Vagina (tissue), 2 donors: ENCODE measurements at regions not wholly inside any gene's neighbourhood (a gene's known extent, or its start where the extent isn't known, plus 50 kb on each side); places are given as distances from the start of the nearest gene placed in this dataset.
"Not testable (repeated sequence)": the region's sequence is repeated elsewhere in the genome, so short reads cannot be mapped to it uniquely, and the experiment has no call there.

ENCODE experiments used
- DNase-seq, 2 donors: peaks; one replicate each; pipeline ENCODE4 v3.0.0-alpha.2; 2017; ENCODE audit errors: extremely low spot score in 2 of 2
- H3K27ac ChIP-seq: fragments of 200-600 bp; sonication (generic); one replicate; pipeline ENCODE4 v1.5.1; 2019
- H3K27me3 ChIP-seq: fragments of 200-600 bp; sonication (generic); one replicate; pipeline ENCODE4 v1.5.1; 2019
- H3K36me3 ChIP-seq, 2 donors: fragments of 200-600 bp; sonication (generic); one replicate each; pipeline ENCODE4 v1.5.1; 2017 to 2019
- H3K4me1 ChIP-seq: fragments of 200-600 bp; sonication (generic); one replicate; pipeline ENCODE4 v1.5.1; 2019
- H3K4me3 ChIP-seq, 2 donors: fragments of 200-600 bp; sonication (generic); 1 replicate in 1 of 2; 2 replicates in 1 of 2; pipeline ENCODE4 v1.5.1; 2016 to 2019
- H3K9me3 ChIP-seq: fragments of 200-600 bp; sonication (generic); one replicate; pipeline ENCODE4 v1.5.1; 2019
- POLR2A ChIP-seq, 2 donors: fragments of 450-650 bp; IDR thresholded peaks; one replicate each; pipeline ENCODE4 v1.6.1; 2017; ENCODE audit warnings: antibody characterized with exemption in 2 of 2, mild to moderate bottlenecking in 2 of 2, moderate library complexity in 2 of 2
- POLR2AphosphoS5 ChIP-seq, 2 donors: sonication (generic); formaldehyde crosslinking; IDR thresholded peaks; one replicate each; pipeline ENCODE4 v1.9.0; 2017; ENCODE audit warnings: antibody characterized with exemption in 2 of 2, mild to moderate bottlenecking in 2 of 2, low read depth in 1 of 2; ENCODE audit not compliant: insufficient read depth in 1 of 2
- intact Hi-C: fragments of 100-400 bp; cut with DNase I; formaldehyde crosslinking; loops from one replicate; pipeline ENCODE4 v1.15.1; 2023
- TF ChIP-seq, protein P1 (sequence below), 3 experiments: fragments of 450-650 bp in 2 of 3; fragments of 200-600 bp in 1 of 3; sonication (generic) in 1 of 3; IDR thresholded peaks; one replicate each; pipeline ENCODE4 v1.5.1; 2017 to 2019; ENCODE audit warnings: antibody characterized with exemption in 3 of 3, mild to moderate bottlenecking in 2 of 3, moderate library complexity in 2 of 3

DNA sequence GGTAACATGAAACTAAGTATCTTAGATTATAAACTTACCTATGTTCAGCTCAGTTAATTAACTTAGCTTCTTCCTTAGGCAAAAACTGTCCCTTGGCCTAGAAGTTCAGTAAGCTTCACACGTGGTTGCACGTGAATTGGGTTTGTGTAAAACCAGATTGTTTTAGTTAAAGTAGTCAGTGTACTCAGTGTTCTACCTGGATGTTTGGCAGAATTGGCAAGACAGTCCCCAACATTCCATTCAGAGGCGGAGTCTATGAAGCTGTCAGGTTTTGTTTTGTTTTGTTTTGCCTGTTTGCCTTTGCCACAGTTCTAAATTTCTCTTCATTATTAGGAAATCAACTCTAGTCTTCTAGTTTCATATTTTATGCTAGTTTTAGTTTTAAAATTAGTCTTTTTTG, 105.3 kb upstream of the ZEB2 start:
- no peaks in the 10 kb centered on the region for H3K27me3 ChIP-seq
- TF ChIP-seq POLR2AphosphoS5 (IDR thresholded peaks at IDR 0.05; ENCODE audit: insufficient read depth in 1 of 2, low read depth in 1 of 2) = no peak
- TF ChIP-seq POLR2A (IDR thresholded peaks at IDR 0.05) = no peak
- TF ChIP-seq, protein P1, sequence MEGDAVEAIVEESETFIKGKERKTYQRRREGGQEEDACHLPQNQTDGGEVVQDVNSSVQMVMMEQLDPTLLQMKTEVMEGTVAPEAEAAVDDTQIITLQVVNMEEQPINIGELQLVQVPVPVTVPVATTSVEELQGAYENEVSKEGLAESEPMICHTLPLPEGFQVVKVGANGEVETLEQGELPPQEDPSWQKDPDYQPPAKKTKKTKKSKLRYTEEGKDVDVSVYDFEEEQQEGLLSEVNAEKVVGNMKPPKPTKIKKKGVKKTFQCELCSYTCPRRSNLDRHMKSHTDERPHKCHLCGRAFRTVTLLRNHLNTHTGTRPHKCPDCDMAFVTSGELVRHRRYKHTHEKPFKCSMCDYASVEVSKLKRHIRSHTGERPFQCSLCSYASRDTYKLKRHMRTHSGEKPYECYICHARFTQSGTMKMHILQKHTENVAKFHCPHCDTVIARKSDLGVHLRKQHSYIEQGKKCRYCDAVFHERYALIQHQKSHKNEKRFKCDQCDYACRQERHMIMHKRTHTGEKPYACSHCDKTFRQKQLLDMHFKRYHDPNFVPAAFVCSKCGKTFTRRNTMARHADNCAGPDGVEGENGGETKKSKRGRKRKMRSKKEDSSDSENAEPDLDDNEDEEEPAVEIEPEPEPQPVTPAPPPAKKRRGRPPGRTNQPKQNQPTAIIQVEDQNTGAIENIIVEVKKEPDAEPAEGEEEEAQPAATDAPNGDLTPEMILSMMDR (IDR thresholded peaks at IDR 0.05) = no peak
- no peaks in the 10 kb centered on the region for H3K9me3 ChIP-seq
- no peak overlapping the region for H3K4me3 ChIP-seq
- intact Hi-C loops = no loop called here
- H3K36me3 ChIP-seq = no peaks in the 10 kb centered on the region
- H3K4me1 ChIP-seq = no peaks in the 10 kb centered on the region
- H3K27ac ChIP-seq = no peak overlapping the region
- DNase-seq = no peak

DNA sequence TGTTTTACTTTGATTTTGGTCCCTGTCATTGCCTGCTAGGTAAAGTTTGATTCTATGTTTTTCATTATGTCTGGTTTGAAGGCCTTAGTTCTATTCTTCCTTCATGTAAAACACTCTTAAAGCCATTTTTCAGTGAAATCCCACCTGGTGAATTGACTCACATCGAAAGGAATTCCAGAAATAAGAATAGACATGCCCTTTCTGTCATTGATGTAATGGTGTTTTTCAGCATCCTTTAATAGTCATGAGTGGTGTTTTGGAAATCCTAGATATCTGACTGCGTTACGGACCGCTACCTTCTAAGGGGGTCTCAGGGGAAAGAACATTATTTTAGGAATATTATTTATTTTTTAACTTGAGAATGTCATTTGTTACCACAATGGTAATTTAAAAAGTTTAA, 104.5 kb upstream of the ZEB2 start:
- Histone ChIP-seq H3K9me3 (no peaks in the 10 kb centered on the region), H3K4me1 (no peaks in the 10 kb centered on the region), H3K36me3 (no peaks in the 10 kb centered on the region), H3K27me3 (no peaks in the 10 kb centered on the region), H3K27ac (no peak overlapping the region), H3K4me3 (no peak overlapping the region)
- intact Hi-C loops = no loop called here
- no peak for TF ChIP-seq POLR2A (IDR thresholded peaks at IDR 0.05)
- TF ChIP-seq, protein P1 (IDR thresholded peaks at IDR 0.05) = no peak
- no peak for TF ChIP-seq POLR2AphosphoS5 (IDR thresholded peaks at IDR 0.05; ENCODE audit: insufficient read depth in 1 of 2, low read depth in 1 of 2)
- no peak for DNase-seq

DNA sequence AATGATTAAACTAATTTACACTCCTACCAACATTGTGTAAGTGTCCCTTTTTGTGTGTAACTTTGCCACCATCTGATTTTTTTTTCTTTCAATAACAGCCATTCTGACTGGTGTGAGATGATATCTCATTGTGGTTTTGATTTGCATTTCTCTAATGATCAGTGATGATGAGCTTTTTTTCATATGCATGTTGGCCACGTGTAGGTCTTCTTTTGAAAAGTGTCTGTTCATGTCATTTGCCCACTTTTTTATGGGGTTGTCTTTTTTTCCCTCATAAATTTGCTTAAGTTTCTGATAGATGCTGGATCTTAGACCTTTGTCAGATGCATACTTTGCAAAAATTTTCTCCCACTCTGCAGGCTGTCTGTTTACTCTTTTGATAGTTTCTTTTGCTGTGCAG, 102.5 kb upstream of the ZEB2 start:
- H3K9me3 ChIP-seq, H3K27me3 ChIP-seq, H3K4me1 ChIP-seq, H3K4me3 ChIP-seq, H3K36me3 ChIP-seq, intact Hi-C loops, H3K27ac ChIP-seq, DNase-seq: not testable (repeated sequence)

DNA sequence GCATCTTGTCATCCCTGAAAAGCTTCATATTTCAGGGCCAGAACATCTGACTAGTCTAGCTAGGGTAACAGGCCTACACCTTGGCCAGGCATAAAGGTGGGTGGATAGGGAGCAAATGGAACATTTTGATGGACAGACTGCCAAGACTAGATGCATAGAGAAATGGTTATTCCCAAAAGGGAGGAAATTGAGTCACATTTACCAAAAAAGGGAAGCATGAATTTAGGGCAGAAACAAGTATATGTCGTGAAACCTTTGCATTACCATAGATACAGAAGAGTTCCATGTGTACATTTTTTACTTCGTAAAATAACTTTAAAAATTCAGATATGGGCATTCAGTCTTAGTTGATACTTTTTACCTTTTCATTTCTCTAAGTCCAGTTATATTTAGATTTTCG, 101.3 kb upstream of the ZEB2 start:
- TF ChIP-seq POLR2A (IDR thresholded peaks at IDR 0.05) (no peak), POLR2AphosphoS5 (IDR thresholded peaks at IDR 0.05; ENCODE audit: insufficient read depth in 1 of 2, low read depth in 1 of 2) (no peak)
- TF ChIP-seq, protein P1 (IDR thresholded peaks at IDR 0.05) = no peak
- Histone ChIP-seq H3K27me3 (no peaks in the 10 kb centered on the region), H3K27ac (no peak overlapping the region), H3K9me3 (no peaks in the 10 kb centered on the region), H3K4me1 (no peaks in the 10 kb centered on the region), H3K36me3 (no peaks in the 10 kb centered on the region), H3K4me3 (no peak overlapping the region)
- intact Hi-C loops = no loop called here
- DNase-seq = no peak

DNA sequence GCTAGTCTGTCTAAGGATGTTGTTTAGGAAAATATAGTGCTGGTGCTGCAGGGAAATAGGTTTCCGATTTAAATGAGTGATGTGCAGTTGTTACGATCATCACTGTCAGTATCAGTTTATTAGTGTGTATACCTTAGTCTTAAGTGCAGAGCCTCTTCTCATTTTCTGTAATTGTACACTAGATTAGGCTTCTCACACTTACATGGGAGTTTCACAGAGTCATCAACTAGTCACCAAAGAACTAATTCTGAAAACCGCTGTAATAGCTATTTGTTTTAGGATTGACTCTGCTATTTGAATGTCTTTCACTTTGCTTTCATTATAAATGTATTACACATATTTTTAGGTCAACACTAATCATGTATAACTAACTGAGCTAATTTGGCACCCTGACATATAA, 99.8 kb upstream of the ZEB2 start:
- H3K36me3 ChIP-seq = no peaks in the 10 kb centered on the region
- no peak for DNase-seq
- no peaks in the 10 kb centered on the region for H3K4me1 ChIP-seq
- no peaks in the 10 kb centered on the region for H3K27me3 ChIP-seq
- no peak overlapping the region for H3K27ac ChIP-seq
- H3K4me3 ChIP-seq = no peak overlapping the region
- H3K9me3 ChIP-seq = no peaks in the 10 kb centered on the region
- TF ChIP-seq POLR2AphosphoS5 (IDR thresholded peaks at IDR 0.05; ENCODE audit: insufficient read depth in 1 of 2, low read depth in 1 of 2) = no peak
- TF ChIP-seq POLR2A (IDR thresholded peaks at IDR 0.05) = no peak
- TF ChIP-seq, protein P1 (IDR thresholded peaks at IDR 0.05) = no peak
- intact Hi-C loops = no loop called here

DNA sequence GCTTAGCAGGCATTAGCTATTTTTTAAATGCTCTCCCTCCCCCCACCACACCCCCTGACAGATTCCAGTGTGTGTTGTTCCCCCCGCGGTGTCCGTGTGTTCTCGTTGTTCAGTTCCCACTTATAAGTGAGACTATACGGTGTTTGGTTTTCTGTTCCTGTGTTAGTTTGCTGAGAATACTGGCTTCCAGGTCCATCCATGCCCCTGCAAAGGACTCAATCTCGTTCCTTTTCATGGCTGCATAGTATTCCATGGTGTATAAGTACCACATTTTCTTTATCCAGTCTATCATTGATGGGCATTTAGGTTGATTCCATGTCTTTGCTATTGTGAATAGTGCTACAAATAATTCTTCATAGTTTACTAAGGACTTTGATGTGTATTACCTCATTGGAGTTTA, 97.3 kb upstream of the ZEB2 start:
- intact Hi-C loops, DNase-seq, H3K4me1 ChIP-seq, H3K9me3 ChIP-seq, H3K27ac ChIP-seq, H3K27me3 ChIP-seq, H3K36me3 ChIP-seq, H3K4me3 ChIP-seq: not testable (repeated sequence)
